ENCODE measurements at regions not wholly inside any gene's neighbourhood (a gene's known extent, or its start where the extent isn't known, plus 50 kb on each side); places are given as distances from the start of the nearest gene placed in this dataset.

DNA sequence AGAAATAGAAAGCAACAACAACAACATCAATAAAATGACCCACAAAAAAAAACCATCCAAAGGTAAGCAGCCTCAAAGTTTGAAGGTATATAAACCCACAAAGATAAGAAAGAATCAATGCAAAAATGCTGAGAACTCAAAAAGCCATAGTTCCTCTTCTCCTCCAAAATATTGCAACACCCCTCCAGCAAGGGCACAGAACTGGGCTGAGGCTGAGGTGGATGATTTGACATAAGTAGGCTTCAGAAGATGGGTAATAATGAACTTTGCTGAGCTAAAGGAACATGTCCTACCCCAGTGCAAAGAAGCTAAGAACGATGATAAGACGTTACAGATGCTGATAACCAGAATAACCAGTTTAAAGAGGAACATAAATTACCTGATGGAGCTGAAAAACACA, 188.8 kb upstream of the BTBD3 start:
- Histone ChIP-seq H3K27ac (ENCODE audit: low read depth in 1 of 2, low read length in 2 of 2) (no peak overlapping the region), H3K27me3 (ENCODE audit: control insufficient read depth in 1 of 2, insufficient read depth in 2 of 2, low read length in 2 of 2) (no peaks in the 10 kb centered on the region), H3K9me3 (ENCODE audit: control insufficient read depth in 1 of 2, insufficient read depth in 1 of 2, low read length in 2 of 2) (peaks cover 0 to 10% of the 10 kb centered on the region in 2 experiments), H3K4me3 (ENCODE audit: low read length) (no peak overlapping the region), H3K36me3 (ENCODE audit: insufficient read depth, low read length) (no peaks in the 10 kb centered on the region), H3K4me1 (ENCODE audit: insufficient read depth, low read length) (no peaks in the 10 kb centered on the region)
- intact Hi-C loops (cut with DNase I, micrococcal nuclease) = no loop called here
- no peak overlapping the region for H3K27ac Mint-ChIP-seq
- no peaks in the 10 kb centered on the region for H3K4me1 Mint-ChIP-seq (ENCODE audit: low read depth)
- H3K36me3 Mint-ChIP-seq (ENCODE audit: low read depth) = no peaks in the 10 kb centered on the region
- peaks cover 10% of the 10 kb centered on the region for H3K9me3 Mint-ChIP-seq
- ATAC-seq (ENCODE audit: poor library complexity) (no peak), DNase-seq (no peak)
- ChIA-PET POLR2A (no interaction called here), CTCF (no interaction called here)
- TF ChIP-seq, protein P1, sequence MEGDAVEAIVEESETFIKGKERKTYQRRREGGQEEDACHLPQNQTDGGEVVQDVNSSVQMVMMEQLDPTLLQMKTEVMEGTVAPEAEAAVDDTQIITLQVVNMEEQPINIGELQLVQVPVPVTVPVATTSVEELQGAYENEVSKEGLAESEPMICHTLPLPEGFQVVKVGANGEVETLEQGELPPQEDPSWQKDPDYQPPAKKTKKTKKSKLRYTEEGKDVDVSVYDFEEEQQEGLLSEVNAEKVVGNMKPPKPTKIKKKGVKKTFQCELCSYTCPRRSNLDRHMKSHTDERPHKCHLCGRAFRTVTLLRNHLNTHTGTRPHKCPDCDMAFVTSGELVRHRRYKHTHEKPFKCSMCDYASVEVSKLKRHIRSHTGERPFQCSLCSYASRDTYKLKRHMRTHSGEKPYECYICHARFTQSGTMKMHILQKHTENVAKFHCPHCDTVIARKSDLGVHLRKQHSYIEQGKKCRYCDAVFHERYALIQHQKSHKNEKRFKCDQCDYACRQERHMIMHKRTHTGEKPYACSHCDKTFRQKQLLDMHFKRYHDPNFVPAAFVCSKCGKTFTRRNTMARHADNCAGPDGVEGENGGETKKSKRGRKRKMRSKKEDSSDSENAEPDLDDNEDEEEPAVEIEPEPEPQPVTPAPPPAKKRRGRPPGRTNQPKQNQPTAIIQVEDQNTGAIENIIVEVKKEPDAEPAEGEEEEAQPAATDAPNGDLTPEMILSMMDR (IDR thresholded peaks at IDR 0.05) = no peak
- no peaks in the 10 kb centered on the region for H3K27me3 Mint-ChIP-seq
- H3K4me3 Mint-ChIP-seq = no peak overlapping the region

DNA sequence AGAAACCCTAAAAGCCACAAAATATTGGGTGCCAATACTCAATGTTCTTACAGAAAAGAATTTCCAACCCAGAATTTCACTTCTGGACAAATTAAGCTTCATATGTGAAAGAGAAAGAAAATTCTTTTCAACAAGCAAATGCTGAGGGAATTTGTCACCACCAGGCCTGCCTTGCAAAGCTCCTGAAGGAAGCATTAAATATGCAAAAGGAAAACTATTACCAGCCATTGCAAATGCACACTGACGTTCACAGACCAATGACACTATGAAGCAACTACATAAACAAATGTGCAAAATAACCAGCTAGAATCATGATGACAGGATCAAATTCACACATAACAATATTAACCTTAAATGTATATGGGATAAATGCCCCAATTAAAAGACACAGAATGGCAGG, 187.9 kb upstream of the BTBD3 start:
- DNase-seq = no peak
- Mint-ChIP-seq H3K9me3 (peaks cover 10% of the 10 kb centered on the region), H3K4me3 (no peak overlapping the region), H3K27ac (no peak overlapping the region), H3K36me3 (ENCODE audit: low read depth) (no peaks in the 10 kb centered on the region), H3K4me1 (ENCODE audit: low read depth) (no peaks in the 10 kb centered on the region), H3K27me3 (no peaks in the 10 kb centered on the region)
- no peaks in the 10 kb centered on the region for H3K4me1 ChIP-seq (ENCODE audit: insufficient read depth, low read length)
- ATAC-seq (ENCODE audit: poor library complexity) = no peak
- ChIA-PET POLR2A (no interaction called here), CTCF (no interaction called here)
- no peak overlapping the region for H3K4me3 ChIP-seq (ENCODE audit: low read length)
- TF ChIP-seq, protein P1 (IDR thresholded peaks at IDR 0.05) = no peak
- H3K27ac ChIP-seq (ENCODE audit: low read depth in 1 of 2, low read length in 2 of 2) = no peak overlapping the region
- intact Hi-C loops (cut with DNase I, micrococcal nuclease) = loop anchor here in 1 of 2 experiments (10.0 kb wide), 1 partner anchor 55 kb away; no protein-coding TSS in a partner anchor
- peaks cover 0 to 10% of the 10 kb centered on the region in 2 experiments for H3K9me3 ChIP-seq (ENCODE audit: control insufficient read depth in 1 of 2, insufficient read depth in 1 of 2, low read length in 2 of 2)
- H3K27me3 ChIP-seq (ENCODE audit: control insufficient read depth in 1 of 2, insufficient read depth in 2 of 2, low read length in 2 of 2) = no peaks in the 10 kb centered on the region
- H3K36me3 ChIP-seq (ENCODE audit: insufficient read depth, low read length) = no peaks in the 10 kb centered on the region

DNA sequence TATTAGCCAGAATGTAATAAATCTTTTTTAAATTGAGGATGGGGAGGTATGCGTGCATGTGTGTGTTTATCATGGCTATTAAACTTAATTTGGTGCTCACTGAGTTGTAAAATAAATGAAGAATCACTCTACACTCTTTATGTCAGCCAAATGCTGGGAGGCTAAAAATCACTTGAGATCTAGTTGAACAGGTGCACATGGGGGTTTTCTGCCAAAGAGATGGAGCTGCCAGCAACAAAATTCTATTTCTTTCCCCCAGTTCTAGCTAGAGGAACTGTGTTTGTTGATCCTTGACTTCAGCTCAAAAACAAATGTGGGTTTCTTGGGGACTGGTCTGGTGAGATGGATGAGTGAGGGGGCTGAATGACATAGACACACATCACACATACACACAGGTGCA, 183.3 kb upstream of the BTBD3 start:
- TF ChIP-seq, protein P1 (IDR thresholded peaks at IDR 0.05) = no peak
- intact Hi-C loops (cut with DNase I, micrococcal nuclease) = loop anchor here in 1 of 2 experiments (10.0 kb wide), 1 partner anchor 60 kb away; no protein-coding TSS in a partner anchor
- ATAC-seq (ENCODE audit: poor library complexity) (no peak), DNase-seq (no peak)
- no peak overlapping the region for H3K4me3 Mint-ChIP-seq
- Histone ChIP-seq H3K27ac (ENCODE audit: low read depth in 1 of 2, low read length in 2 of 2) (no peak overlapping the region), H3K27me3 (ENCODE audit: control insufficient read depth in 1 of 2, insufficient read depth in 2 of 2, low read length in 2 of 2) (no peaks in the 10 kb centered on the region), H3K36me3 (ENCODE audit: insufficient read depth, low read length) (no peaks in the 10 kb centered on the region), H3K9me3 (ENCODE audit: control insufficient read depth in 1 of 2, insufficient read depth in 1 of 2, low read length in 2 of 2) (no peaks in the 10 kb centered on the region), H3K4me1 (ENCODE audit: insufficient read depth, low read length) (no peaks in the 10 kb centered on the region), H3K4me3 (ENCODE audit: low read length) (no peak overlapping the region)
- CTCF ChIA-PET = interaction anchor here (0.6 kb wide), 1 partner anchor 42 kb away, joined by 3 read pairs; no protein-coding TSS in a partner anchor
- H3K27ac Mint-ChIP-seq = no peak overlapping the region
- H3K4me1 Mint-ChIP-seq (ENCODE audit: low read depth) = no peaks in the 10 kb centered on the region
- H3K27me3 Mint-ChIP-seq = no peaks in the 10 kb centered on the region
- H3K36me3 Mint-ChIP-seq (ENCODE audit: low read depth) = no peaks in the 10 kb centered on the region
- POLR2A ChIA-PET = no interaction called here
- H3K9me3 Mint-ChIP-seq = peaks cover 7% of the 10 kb centered on the region

Measured in CD4-positive, alpha-beta T cell (primary cell).